IMR-90 (cell line): ENCODE measurements at regions not wholly inside any gene's neighbourhood (a gene's known extent, or its start where the extent isn't known, plus 50 kb on each side); places are given as distances from the start of the nearest gene placed in this dataset.

Source experiments
- ATAC-seq: fragments of 200-7000 bp; cut with Tn5 transposase; 2 replicates; pipeline ENCODE4 v1.9.1; 2020; ENCODE audit warnings: low read depth, mild to moderate bottlenecking, moderate library complexity
- BruUV-seq: library from RNA; stranded (reverse); fragments of 400-500 nt; replicated peaks from 2 replicates; lab custom pipeline; 2021; lab: Mats Ljungman, UMichigan
- CTCF ChIA-PET: fragments of 300-600 bp; formaldehyde crosslinking; extraction: SDS; loops from one replicate; lab custom pipeline; 2021; ENCODE audit warnings: antibody characterized with exemption; lab: Yijun Ruan, JAX
- POLR2A ChIA-PET: fragments of 300-600 bp; sonication (Branson Sonifier 250); formaldehyde crosslinking; loops from one replicate; lab custom pipeline; 2022; ENCODE audit warnings: antibody characterized with exemption; ENCODE audit not compliant: unreplicated experiment; lab: Charles Lee
- DNase-seq: peaks from one replicate; pipeline ENCODE4 v3.0.0; 2013
- H2AFZ ChIP-seq: replicated peaks from 2 replicates; pipeline ENCODE3; 2013; ENCODE audit warnings: low read length, mild to moderate bottlenecking; ENCODE audit not compliant: poor library complexity
- H2AK5ac ChIP-seq: 2 replicates; pipeline ENCODE4 v1.6.1; 2013; ENCODE audit warnings: low read depth, low read length, inconsistent platforms
- H2AK9ac ChIP-seq: replicated peaks from 2 replicates; pipeline ENCODE3; 2013; ENCODE audit warnings: mild to moderate bottlenecking, low read depth, low read length, moderate library complexity; ENCODE audit not compliant: poor library complexity
- H2BK120ac ChIP-seq: 2 replicates; pipeline ENCODE4 v1.6.1; 2013; ENCODE audit warnings: low read depth, low read length, inconsistent platforms
- H2BK15ac ChIP-seq: 3 replicates; pipeline ENCODE4 v1.6.1; 2013; ENCODE audit warnings: low read depth, low read length, inconsistent platforms
- H2BK20ac ChIP-seq: 2 replicates; pipeline ENCODE4 v1.6.1; 2013; ENCODE audit warnings: low read depth, mild to moderate bottlenecking, inconsistent platforms, low read length, moderate library complexity
- H2BK5ac ChIP-seq: 2 replicates; pipeline ENCODE4 v1.6.1; 2013; ENCODE audit warnings: mild to moderate bottlenecking, low read depth, low read length, inconsistent platforms; ENCODE audit not compliant: poor library complexity, severe bottlenecking
- H3K14ac ChIP-seq: replicated peaks from 2 replicates; pipeline ENCODE4 v1.6.1; 2013; ENCODE audit warnings: low read depth, low read length, inconsistent platforms
- H3K18ac ChIP-seq: 2 replicates; pipeline ENCODE4 v1.6.1; 2013; ENCODE audit warnings: low read depth, low read length, control low read depth
- H3K23ac ChIP-seq: 2 replicates; pipeline ENCODE4 v1.6.1; 2013; ENCODE audit warnings: low read depth, low read length, inconsistent platforms
- H3K27ac ChIP-seq: 2 replicates; pipeline ENCODE4 v1.5.1; 2013; ENCODE audit warnings: mild to moderate bottlenecking, control low read depth, low read length; ENCODE audit not compliant: insufficient read depth
- H3K27me3 ChIP-seq: 2 replicates; pipeline ENCODE4 v1.6.1; 2013; ENCODE audit warnings: low read length; ENCODE audit not compliant: control insufficient read depth, insufficient read depth
- H3K36me3 ChIP-seq: 2 replicates; pipeline ENCODE4 v1.6.1; 2013; ENCODE audit warnings: low read length, mixed read lengths; ENCODE audit not compliant: control insufficient read depth, insufficient read depth
- H3K4ac ChIP-seq: 2 replicates; pipeline ENCODE4 v1.6.1; 2013; ENCODE audit warnings: low read depth, low read length, inconsistent platforms
- H3K4me1 ChIP-seq: 2 replicates; pipeline ENCODE4 v1.6.1; 2013; ENCODE audit warnings: low read length, mixed read lengths; ENCODE audit not compliant: control insufficient read depth, insufficient read depth
- H3K4me2 ChIP-seq: 2 replicates; pipeline ENCODE4 v1.6.1; 2013; ENCODE audit warnings: low read depth, mild to moderate bottlenecking, control low read depth, low read length, moderate library complexity
- H3K4me3 ChIP-seq: 2 replicates; pipeline ENCODE4 v1.5.1; 2013; ENCODE audit warnings: low read depth, mild to moderate bottlenecking, control low read depth, low read length, moderate library complexity; ENCODE audit not compliant: insufficient read depth
- H3K56ac ChIP-seq: 2 replicates; pipeline ENCODE4 v1.6.1; 2013; ENCODE audit warnings: low read length, inconsistent platforms; ENCODE audit not compliant: insufficient read depth; ENCODE audit errors: extremely low read depth
- H3K79me1 ChIP-seq, 2 experiments: 2 replicates each; pipeline ENCODE4 v1.6.1; 2013; ENCODE audit warnings: low read length in 2 of 2, inconsistent platforms in 1 of 2, low read depth in 1 of 2
- H3K9ac ChIP-seq: 2 replicates; pipeline ENCODE4 v1.6.1; 2013; ENCODE audit warnings: low read depth, low read length, control low read depth
- H3K9me1 ChIP-seq: 2 replicates; pipeline ENCODE4 v1.6.1; 2013; ENCODE audit warnings: low read length, inconsistent platforms; ENCODE audit not compliant: insufficient read depth
- H3K9me3 ChIP-seq: 2 replicates; pipeline ENCODE4 v1.6.1; 2013; ENCODE audit warnings: low read length; ENCODE audit not compliant: control insufficient read depth, insufficient read depth
- H4K20me1 ChIP-seq: 2 replicates; pipeline ENCODE4 v1.6.1; 2013; ENCODE audit warnings: low read length, inconsistent platforms; ENCODE audit not compliant: insufficient read depth
- H4K5ac ChIP-seq: 2 replicates; pipeline ENCODE4 v1.6.1; 2013; ENCODE audit warnings: mild to moderate bottlenecking, low read depth, low read length, control low read depth
- H4K8ac ChIP-seq, 2 experiments: 2 replicates each; pipeline ENCODE4 v1.6.1; 2013; ENCODE audit warnings: low read depth in 2 of 2, low read length in 2 of 2, control low read depth in 1 of 2, inconsistent platforms in 1 of 2
- H4K91ac ChIP-seq: 2 replicates; pipeline ENCODE4 v1.6.1; 2013; ENCODE audit warnings: low read depth, low read length, inconsistent platforms; ENCODE audit not compliant: insufficient read depth
- CEBPB ChIP-seq: IDR thresholded peaks from 2 replicates; pipeline ENCODE4 v1.6.1; 2012; ENCODE audit warnings: low read depth, low read length, improper control_type of control experiment
- CTCF ChIP-seq: conservative IDR thresholded peaks from 2 replicates; pipeline ENCODE4 v1.5.1; 2012; ENCODE audit warnings: mild to moderate bottlenecking, low read depth, low read length, improper control_type of control experiment
- RCOR1 ChIP-seq: IDR thresholded peaks from 2 replicates; pipeline ENCODE4 v1.6.1; 2012; ENCODE audit warnings: mild to moderate bottlenecking, low read length, improper control_type of control experiment; ENCODE audit not compliant: insufficient replicate concordance
- SMC3 ChIP-seq: fragments of 150-350 bp; IDR thresholded peaks from 2 replicates; pipeline ENCODE4 v1.6.1; 2016; ENCODE audit warnings: low read depth, mild to moderate bottlenecking, antibody characterized with exemption, low read length, moderate library complexity
- WGBS, 2 experiments: methylation state at CpG; one replicate each; pipeline versions ENCODE4 v1.1.5 to v1.1.7; 2013; ENCODE audit warnings: missing lambda C conversion rate in 2 of 2; ENCODE audit not compliant: insufficient read length in 1 of 2; ENCODE audit errors: extremely low coverage in 2 of 2; 5-methylcytosine and 5-hydroxymethylcytosine counted together
- dilution Hi-C: fragments of 300-500 bp; cut with HindIII; formaldehyde crosslinking; loops from one replicate; pipeline ENCODE4 v1.14.3; 2018; ENCODE audit warnings: low sequenced_read_pairs; ENCODE audit not compliant: unreplicated experiment
- in situ Hi-C: fragments of 300-500 bp; cut with MboI; formaldehyde crosslinking; loops from 3 replicates; pipeline ENCODE4 v1.14.3; 2019; ENCODE audit warnings: low sequenced_read_pairs, inconsistent platforms, mixed read lengths
- intact Hi-C: fragments of 100-400 bp; cut with micrococcal nuclease; formaldehyde crosslinking; loops from 2 replicates; pipeline ENCODE4 v1.10.0; 2022
- TF ChIP-seq, protein P1 (sequence below): fragments of 150-350 bp; IDR thresholded peaks from 2 replicates; pipeline ENCODE4 v1.6.1; 2017; ENCODE audit warnings: mild to moderate bottlenecking, antibody characterized with exemption, low read length, low read depth

DNA sequence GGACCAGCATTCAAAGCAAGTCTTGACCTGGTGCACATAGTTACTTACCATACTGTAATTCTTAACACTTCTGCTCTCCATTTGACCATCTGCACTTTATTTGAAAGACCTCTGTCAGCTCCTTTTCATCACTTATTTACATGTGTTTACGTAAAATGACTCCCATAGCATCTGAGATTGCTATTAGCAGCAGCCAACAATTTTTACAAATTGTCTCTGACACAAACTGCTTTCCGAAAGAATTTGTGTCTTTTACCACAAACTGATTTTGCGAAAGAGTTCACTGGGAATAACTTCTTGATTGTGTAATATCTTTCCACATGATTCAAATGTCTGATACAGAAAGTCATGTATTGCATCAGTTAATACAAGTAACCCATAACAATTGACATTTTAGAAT is 144.1 kb upstream of the PEX5L start:
- Histone ChIP-seq H4K91ac (no peak overlapping the region), H3K4me3 (no peak overlapping the region), H4K5ac (no peak overlapping the region), H3K4me1 (no peaks in the 10 kb centered on the region), H3K23ac (no peak overlapping the region), H3K9me1 (no peaks in the 10 kb centered on the region), H3K9me3 (peaks cover 6% of the 10 kb centered on the region; the same call in 1 of the 2 replicates), H4K8ac (no peak overlapping the region), H4K20me1 (no peaks in the 10 kb centered on the region), H3K4ac (no peak overlapping the region), H3K79me1 (no peaks in the 10 kb centered on the region), H3K27me3 (no peaks in the 10 kb centered on the region), H2AFZ (no peak overlapping the region), H3K36me3 (no peaks in the 10 kb centered on the region), H2AK5ac (no peak overlapping the region), H3K27ac (no peak overlapping the region), H3K56ac (no peak overlapping the region), H2BK15ac (no peak overlapping the region), H3K14ac (no peak overlapping the region), H3K9ac (no peak overlapping the region), H3K4me2 (no peak overlapping the region), H2BK120ac (no peak overlapping the region), H2BK20ac (no peak overlapping the region), H2AK9ac (no peak overlapping the region), H3K18ac (no peak overlapping the region), H2BK5ac (no peak overlapping the region)
- DNase-seq (peak; percentile 36), ATAC-seq (no peak)
- BruUV-seq: no TSS peak
- dilution Hi-C loops (no loop called here), intact Hi-C loops (no loop called here), in situ Hi-C loops (no loop called here)
- no CpG with 5 or more reads among the region's 3 CpGs for WGBS, 2 experiments
- CTCF ChIA-PET: no interaction called here
- TF ChIP-seq SMC3: no peak
- TF ChIP-seq RCOR1: no peak
- no peak for TF ChIP-seq CTCF
- TF ChIP-seq, protein P1, sequence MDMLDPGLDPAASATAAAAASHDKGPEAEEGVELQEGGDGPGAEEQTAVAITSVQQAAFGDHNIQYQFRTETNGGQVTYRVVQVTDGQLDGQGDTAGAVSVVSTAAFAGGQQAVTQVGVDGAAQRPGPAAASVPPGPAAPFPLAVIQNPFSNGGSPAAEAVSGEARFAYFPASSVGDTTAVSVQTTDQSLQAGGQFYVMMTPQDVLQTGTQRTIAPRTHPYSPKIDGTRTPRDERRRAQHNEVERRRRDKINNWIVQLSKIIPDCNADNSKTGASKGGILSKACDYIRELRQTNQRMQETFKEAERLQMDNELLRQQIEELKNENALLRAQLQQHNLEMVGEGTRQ: no peak
- peak; percentile 65 for TF ChIP-seq CEBPB
- POLR2A ChIA-PET: no interaction called here
